ENCODE measurements at regions not wholly inside any gene's neighbourhood (a gene's known extent, or its start where the extent isn't known, plus 50 kb on each side); places are given as distances from the start of the nearest gene placed in this dataset.
"Not testable (repeated sequence)": the region's sequence is repeated elsewhere in the genome, so short reads cannot be mapped to it uniquely, and the experiment has no call there.

DNA sequence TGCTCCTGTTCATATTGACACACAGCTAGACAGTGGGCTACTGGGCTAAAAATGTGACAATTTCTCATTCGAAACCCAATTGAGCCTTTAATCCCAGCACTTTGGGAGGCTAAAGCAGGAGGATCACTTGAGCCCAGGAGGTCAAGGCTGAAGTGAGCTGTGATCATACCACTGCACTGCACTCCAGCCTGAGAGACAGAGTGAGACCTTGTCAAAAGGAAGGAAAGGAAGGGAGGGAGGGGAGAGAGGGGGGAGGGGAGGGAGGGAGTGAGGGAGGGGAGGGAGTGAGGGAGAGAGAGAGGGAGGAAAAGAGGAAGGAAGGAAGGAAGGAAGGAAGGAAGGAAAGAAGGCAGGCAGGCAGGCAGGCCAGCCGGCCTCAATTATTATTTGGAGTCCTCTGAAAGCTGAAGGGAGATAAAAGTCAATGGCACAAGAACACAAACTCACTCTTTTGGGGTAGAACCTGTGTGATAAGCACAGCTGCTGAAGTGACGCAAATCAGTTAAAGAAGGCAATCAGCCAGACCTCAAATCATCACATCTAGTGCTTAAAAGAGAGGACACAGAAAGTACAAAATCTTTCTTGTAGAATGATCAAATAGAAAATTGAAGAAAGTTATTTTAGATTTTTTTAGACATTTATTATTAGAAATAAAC lies 98.1 kb downstream of the CCDC71L start:
- no peak for DNase-seq

DNA sequence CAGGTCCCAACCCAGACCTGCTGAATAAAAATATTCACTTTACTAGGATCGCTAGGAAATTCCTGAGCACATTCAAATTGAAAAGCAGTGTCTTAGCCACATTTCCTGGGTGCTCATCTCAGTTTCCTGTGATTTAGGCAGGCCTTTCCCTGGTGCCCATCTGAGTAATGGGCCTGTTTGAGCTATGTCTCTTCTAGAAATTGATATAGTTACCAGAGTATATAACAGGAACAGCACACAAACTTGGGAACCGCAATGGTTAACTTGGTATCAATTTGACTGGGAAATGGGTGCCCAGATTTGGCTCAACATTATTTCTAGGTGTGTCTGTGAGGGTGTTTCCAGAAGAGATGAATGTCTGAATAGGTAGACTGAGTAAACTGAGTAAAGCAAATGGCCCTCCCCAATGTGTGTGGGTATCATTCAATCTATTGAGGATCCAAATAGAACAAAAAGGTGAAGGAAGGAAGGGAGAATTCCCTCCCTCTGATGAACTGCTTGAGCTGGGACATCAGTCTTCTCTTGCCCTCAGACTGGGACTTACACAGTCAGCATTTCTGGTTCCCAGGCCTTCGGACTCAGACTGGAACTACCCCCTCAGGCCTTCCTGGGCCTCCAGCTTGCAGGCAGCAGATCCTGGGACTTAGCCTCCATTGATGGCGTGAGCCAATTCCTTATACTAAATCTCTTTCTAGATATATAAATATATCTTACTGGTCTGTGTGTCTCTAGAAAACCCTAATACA lies 99.1 kb downstream of the CCDC71L start:
- DNase-seq = peak in 1 of 2 experiments; percentile 16

DNA sequence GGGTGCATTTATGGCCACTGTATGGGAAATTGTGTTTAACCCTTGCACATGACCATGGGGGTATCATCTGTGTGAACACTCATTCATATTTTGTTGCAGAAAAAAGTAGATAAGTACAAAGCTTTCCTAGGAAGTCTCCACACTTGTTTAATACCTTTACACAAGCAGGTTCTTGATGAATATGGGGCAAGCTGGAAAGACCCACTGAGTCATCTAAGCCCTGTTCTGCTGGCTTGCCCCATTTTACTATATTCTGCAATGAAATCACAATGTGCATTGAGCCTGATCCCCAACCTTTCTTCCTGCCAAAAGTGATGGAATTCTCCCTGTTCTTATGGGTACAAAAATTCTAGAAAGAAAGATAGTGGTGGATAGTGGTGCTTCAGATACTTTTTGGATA lies 99.8 kb downstream of the CCDC71L start:
- DNase-seq = no peak

- no peak for DNase-seq
These were observed 100.5 kb downstream of the CCDC71L start for GRCh38 chr7:106560482-106560881.

- DNase-seq = not testable (repeated sequence)
These were observed 104.7 kb downstream of the CCDC71L start for GRCh38 chr7:106556244-106556643.

DNA sequence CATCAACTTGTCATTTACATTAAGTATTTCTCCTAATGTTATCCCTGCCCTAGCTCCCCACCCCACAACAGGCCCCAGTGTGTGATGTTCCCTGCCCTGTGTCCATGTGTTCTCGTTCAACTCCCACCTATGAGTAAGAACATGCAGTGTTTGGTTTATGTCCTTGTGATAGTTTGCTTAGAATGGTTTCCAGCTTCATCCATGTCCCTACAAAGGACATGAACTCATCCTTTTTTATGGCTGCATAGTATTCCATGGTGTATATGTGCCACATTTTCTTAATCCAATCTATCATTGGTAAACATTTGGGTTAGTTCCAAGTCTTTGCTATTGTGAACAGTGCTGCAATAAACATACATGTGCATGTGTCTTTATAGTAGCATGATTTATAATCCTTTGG lies 106.3 kb downstream of the CCDC71L start:
- DNase-seq = not testable (repeated sequence)

DNA sequence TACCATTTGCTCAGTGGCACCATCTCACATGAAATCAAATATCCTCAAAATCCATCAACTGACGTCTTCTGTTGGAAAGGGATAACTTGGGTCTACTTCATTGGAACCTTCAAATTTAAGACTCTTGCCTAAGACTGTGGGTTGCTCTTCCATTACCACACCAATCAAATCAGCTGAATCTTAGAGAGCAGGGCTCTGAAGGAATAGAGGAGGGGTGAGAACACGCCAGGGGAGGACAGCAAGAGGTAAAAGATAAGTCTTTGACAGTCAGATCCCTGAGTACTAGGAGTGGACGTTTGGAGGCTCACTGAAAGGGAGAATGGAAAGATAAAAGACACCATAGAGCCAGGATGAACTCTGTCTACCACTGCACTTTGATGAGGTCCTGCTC lies 107.5 kb downstream of the CCDC71L start:
- no peak for DNase-seq

DNA sequence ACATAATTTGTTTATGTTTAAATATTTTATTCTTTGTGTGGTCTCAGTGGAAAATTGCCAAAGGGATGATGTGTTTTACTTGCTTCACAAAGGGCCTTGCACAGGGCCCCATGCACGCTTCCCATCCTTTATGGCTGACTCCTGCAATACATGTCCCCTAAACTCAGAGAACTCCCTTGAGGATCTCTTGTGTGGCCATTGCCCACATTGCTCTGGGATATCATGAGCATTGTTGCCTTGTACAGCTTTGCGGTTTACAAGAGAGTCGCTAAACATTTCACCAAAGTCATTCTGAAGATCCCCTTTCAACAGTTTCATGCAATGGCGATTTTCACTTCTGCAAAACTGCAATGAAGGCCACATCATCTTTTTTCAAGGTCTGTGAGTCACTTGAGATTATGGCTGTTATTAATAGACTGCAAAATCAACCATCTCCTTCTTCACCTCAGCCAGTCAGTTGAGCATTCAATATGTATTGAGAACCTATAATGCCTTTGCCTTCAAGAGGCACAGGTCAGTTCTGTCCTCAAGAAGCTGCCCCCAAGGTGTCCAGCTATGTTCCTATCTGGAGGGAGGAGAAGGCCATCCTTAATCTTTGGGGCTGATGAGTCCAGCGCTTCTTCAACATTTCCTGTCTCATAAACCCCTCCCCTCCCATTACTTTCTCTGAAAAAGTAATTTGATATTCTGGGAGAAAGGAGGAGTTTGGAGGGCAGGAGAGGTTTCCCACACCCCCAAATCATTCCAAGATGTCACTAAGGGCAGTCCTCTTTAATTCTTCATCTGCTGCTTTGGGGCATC lies 108.1 kb downstream of the CCDC71L start:
- no peak for DNase-seq

DNA sequence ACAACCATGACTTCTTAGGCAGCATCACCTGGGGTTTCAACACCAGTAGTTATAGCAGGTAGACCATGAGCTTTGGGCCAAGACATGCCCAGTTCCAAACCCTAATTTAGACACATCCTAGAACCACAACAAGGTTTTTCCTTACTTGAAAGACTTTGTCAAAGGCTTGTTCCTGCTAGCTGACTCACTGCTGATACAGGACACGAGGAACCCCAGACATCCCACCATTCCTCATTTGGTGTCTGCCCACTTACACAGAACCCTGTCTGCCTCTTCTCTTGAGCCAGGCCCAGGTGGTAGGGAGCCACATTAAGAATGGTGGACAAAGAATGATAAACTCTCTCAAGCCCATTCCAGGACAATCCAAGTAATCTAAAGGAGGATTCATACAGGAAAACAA lies 109.0 kb downstream of the CCDC71L start:
- no peak for DNase-seq

DNA sequence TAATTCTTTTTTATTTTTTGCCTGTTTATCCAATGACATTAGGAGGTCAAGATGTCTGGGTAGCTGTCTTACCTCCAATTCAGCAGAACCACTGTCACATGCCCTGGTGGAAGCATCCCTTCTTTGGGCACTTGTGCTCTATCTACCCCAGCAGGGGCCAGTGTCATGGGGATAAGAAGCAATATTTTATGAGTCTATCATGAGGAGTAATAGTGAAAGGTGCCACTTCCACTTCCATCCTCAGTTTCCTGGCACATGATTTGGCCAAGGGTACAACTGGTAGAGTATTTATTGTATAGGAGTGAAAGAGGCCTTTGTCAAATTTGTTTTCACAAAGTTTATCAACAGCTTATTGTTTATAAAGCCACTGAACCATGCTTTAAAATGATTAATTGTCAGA lies 112.5 kb downstream of the CCDC71L start:
- no peak for DNase-seq

DNA sequence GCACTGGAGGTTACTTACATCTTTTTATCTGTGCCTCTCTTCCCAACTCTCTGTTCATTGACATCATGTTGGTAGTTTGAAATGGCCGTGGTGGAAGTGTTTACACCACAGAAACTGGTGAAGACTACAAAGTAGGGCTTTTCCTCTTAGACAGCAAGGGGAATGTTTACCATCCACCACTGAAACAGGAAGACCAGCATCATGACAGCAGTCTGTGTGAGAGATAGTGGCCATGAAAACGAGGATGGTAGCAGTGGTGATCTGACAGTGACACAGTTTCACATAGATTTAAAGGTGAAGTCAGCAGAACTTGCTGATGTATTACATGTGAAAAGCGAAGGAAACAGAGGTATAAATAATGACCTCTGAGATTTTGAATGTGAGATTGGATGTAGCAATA lies 115.7 kb downstream of the CCDC71L start:
- no peak for DNase-seq

DNA sequence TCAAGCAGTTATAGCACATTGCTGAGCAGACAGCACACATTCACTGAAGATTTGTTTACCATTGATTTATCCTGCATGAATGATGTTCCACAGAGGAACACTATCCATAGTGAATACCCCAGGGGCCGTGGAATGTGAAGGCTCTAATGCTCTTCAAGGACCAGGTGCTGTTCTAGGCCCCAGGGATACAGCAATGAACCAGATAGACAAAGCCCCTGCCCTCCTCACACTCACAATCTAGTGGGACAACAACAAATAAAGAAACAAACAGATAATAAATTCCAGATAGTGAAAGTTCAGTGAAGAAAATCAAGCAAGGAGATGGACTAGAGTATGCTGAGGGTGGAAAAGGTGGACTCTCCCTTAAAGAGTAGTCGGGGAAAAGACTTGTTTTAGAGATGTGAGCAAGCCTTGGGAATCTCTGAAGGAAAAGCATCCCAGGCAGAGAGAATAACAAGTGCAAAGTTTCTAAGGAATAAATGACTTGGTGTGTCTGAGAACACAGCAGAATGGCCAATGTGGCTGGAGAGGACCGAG lies 117.7 kb downstream of the CCDC71L start:
- no peak for DNase-seq

DNA sequence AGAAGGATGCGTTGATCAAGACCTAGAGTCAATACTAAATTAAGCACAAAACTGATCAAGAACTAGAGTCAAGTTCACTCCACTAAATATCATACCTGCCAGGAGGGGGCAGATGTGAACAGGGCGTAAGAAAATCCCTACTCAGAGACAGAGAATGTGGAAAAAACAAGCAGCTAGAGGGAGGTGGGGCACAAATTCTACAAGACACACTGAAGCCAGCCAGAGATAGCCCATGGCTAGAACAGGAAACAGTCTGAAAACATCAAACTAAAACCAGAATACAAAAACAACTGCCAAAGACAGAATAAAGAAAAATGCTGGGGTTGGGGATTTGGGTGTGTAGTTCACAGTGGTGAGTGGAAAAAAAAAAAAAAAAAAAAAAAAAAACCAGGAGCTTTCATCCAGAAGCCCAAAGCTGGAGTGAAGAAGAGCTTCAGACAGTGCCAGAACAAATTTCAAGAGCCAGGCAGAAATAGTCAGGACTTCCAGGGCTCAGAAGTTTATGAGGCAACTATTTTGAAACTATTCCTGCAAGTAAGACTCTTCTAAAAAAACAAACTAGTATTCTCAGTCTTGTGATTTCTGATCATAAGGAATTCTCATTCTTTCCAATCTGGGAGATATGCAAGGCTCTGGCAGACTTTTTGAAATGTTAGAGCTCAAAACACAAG lies 118.3 kb downstream of the CCDC71L start:
- peak; percentile 43 to 59 for DNase-seq

DNA sequence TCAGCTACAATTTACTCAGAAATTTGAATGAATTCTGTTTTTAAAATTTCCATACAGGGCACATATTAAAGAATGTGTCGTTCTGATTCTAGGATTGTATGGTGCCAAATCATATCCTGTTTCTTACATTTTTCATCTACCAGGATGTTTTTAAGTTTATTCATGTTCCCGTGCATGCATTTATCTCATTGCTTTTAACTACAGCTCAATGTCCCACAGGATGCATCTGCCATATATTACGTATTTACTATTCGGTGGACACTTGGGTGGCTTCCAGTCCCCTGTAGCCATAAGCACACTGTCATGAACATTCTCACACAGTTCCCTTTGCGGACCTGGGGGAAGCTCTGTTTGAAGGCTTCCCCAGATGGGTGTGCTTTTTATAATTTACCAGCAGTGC lies 122.3 kb downstream of the CCDC71L start:
- no peak for DNase-seq

DNA sequence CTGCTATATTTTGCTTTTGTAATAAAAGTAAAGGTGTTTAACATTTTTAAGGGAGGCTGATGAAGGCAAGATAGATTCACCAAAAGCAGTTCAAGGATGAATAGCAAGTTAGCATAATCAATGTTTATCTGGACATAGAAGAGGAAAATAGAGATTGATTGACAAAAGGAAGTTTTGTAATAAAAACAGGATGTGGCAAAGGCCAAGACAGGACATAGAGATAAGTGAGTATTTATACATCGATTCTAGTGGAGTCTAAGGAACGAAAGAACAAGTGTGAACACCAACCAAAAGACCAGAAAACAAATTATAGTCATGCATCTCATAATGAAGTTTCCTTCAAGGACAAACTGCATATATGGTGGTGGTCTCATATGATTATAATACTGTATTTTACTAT lies 123.8 kb downstream of the CCDC71L start:
- no peak for DNase-seq

DNA sequence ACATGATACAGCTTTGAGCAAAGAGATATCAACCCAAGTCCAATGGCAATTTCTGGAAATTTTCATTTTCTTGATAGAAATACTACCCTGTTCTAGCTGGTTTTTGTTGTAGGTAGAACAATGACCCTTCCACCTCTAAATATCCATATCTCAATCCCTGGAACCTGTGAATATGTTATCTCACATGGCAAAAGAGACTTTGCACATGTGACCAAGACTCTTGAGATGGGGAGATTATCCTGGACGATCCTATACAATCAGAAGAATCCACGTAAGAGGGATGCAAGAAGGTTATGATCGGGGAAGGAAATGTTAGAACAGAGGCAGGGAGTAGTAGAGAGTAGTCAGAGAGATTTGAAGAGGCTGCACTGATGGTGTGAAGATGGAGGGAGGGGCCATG lies 124.9 kb downstream of the CCDC71L start:
- no peak for DNase-seq

GRCh38 chr7:106535234-106535932 lies 125.6 kb downstream of the CCDC71L start:
- no peak for DNase-seq

DNA sequence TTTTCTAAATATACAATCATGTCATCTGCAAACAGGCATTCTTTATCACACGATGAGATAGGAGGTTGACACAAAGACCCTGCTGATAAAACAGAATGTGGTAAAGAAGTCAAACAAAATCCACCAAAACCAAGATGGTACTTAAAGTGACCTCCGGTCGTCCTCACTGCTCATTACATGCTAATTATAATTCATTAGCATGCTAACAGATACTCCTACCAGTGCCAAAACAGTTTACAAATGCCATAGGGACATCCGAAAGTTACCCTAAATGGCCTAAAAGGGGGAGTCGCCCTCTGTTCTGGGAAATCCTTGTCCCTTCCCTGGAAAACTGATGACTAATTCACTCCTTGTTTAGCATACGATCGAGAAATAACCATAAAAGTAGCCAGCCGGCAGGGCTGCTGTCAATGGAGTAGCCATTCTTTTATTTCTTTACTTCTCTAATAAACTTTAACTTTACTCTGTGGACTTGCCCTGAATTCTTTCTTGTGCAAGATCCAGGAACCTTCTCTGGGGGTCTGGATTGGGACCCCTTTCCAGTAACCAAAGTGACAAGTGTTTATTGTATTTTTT lies 126.6 kb downstream of the CCDC71L start:
- no peak for DNase-seq

GRCh38 chr7:106530183-106530582 lies 130.8 kb downstream of the CCDC71L start:
- DNase-seq = not testable (repeated sequence)

DNA sequence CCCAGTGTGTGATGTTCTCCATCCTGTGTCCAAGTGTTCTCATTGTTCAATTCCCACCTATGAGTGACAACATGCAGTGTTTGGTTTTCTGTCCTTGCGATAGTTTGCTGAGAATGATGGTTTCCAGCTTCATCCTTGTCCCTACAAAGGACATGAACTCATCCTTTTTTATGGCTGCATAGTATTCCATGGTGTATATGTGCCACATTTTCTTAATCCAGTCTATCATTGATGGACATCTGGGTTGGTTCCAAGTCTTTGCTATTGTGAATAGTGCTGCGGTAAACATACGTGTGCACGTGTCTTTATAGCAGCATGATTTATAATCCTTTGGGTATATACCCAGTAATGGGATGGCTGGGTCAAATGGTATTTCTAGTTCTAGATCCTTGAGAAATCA lies 134.3 kb downstream of the CCDC71L start:
- not testable (repeated sequence) for DNase-seq

DNA sequence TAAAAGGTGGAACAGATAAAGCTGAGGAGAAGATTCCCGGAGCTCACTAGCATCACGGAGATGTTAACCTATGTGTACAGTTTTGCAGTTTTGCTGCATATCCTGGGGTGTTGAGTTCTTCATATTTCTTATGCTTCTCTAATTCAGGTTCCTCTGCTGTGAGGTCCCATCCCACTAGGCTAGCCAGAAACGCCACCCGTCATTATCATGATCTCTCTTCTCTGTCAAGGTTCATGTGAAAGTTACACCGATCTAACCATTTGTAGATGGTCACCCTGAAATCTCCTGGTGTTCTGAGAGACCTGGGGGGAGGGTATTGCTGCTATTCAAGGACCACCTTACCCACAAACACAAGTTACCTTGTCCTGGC lies 136.3 kb downstream of the CCDC71L start:
- DNase-seq = no peak

GRCh38 chr7:106523482-106523881 lies 137.5 kb downstream of the CCDC71L start:
- no peak for DNase-seq
